Upper lobe of right lung (tissue), 1 donor: ENCODE measurements at regions not wholly inside any gene's neighbourhood (a gene's known extent, or its start where the extent isn't known, plus 50 kb on each side); places are given as distances from the start of the nearest gene placed in this dataset.

Source experiments
- ATAC-seq: fragments of 200-7000 bp; cut with Tn5 transposase; one replicate; pipeline ENCODE4 v1.9.1; 2020; ENCODE audit warnings: mild to moderate bottlenecking, moderate library complexity
- DNase-seq: peaks from one replicate; pipeline ENCODE4 v3.0.0-alpha.2; 2020
- H3K27ac ChIP-seq: fragments of 200-600 bp; one replicate; pipeline ENCODE4 v1.8.0; 2022
- H3K27me3 ChIP-seq: fragments of 200-600 bp; one replicate; pipeline ENCODE4 v1.8.0; 2022; ENCODE audit warnings: mild to moderate bottlenecking
- H3K36me3 ChIP-seq: fragments of 200-600 bp; one replicate; pipeline ENCODE4 v1.8.0; 2022
- H3K4me1 ChIP-seq: fragments of 200-600 bp; one replicate; pipeline ENCODE4 v1.8.0; 2022
- H3K4me3 ChIP-seq: fragments of 200-600 bp; one replicate; pipeline ENCODE4 v1.8.0; 2022; ENCODE audit warnings: mild to moderate bottlenecking
- H3K9me3 ChIP-seq: fragments of 200-600 bp; one replicate; pipeline ENCODE4 v1.8.0; 2022
- CTCF ChIP-seq: fragments of 200-600 bp; IDR thresholded peaks from one replicate; pipeline ENCODE4 v1.8.0; 2022; ENCODE audit warnings: antibody characterized with exemption
- intact Hi-C: fragments of 100-400 bp; cut with DNase I; formaldehyde crosslinking; loops from one replicate; pipeline ENCODE4 v1.11.0; 2022
- donor health status: DM: no; HTN: yes; CAD: no; lungs with severe emphysema.

- ATAC-seq = no peak
- TF ChIP-seq CTCF = no peak
- intact Hi-C loops = no loop called here
Measured at GRCh38 chr5:163360656-163361055, 76.7 kb upstream of the CCNG1 start.

GRCh38 chr5:163361450-163361849, 75.9 kb upstream of the CCNG1 start:
- H3K4me1 ChIP-seq = no peaks in the 10 kb centered on the region
- H3K27ac ChIP-seq = no peak overlapping the region
- TF ChIP-seq CTCF = no peak
- no peak for ATAC-seq
- H3K27me3 ChIP-seq = no peaks in the 10 kb centered on the region
- DNase-seq = no peak
- no peak overlapping the region for H3K4me3 ChIP-seq
- no peaks in the 10 kb centered on the region for H3K9me3 ChIP-seq
- intact Hi-C loops = no loop called here
- H3K36me3 ChIP-seq = no peaks in the 10 kb centered on the region

More at GRCh38 chr5:163360656-163361055, 76.7 kb upstream of the CCNG1 start:
- no peak overlapping the region for H3K4me3 ChIP-seq
- H3K36me3 ChIP-seq = no peaks in the 10 kb centered on the region
- no peaks in the 10 kb centered on the region for H3K27me3 ChIP-seq
- H3K27ac ChIP-seq = no peak overlapping the region
- no peaks in the 10 kb centered on the region for H3K4me1 ChIP-seq
- no peaks in the 10 kb centered on the region for H3K9me3 ChIP-seq
- no peak for DNase-seq

GRCh38 chr5:163362840-163363371, 74.5 kb upstream of the CCNG1 start:
- intact Hi-C loops = no loop called here
- Histone ChIP-seq H3K27me3 (no peaks in the 10 kb centered on the region), H3K27ac (no peak overlapping the region), H3K9me3 (no peaks in the 10 kb centered on the region), H3K4me1 (no peaks in the 10 kb centered on the region), H3K4me3 (no peak overlapping the region), H3K36me3 (no peaks in the 10 kb centered on the region)
- DNase-seq = no peak
- no peak for TF ChIP-seq CTCF
- no peak for ATAC-seq

GRCh38 chr5:163363389-163363788, 74.0 kb upstream of the CCNG1 start:
- H3K4me1 ChIP-seq = no peaks in the 10 kb centered on the region
- H3K9me3 ChIP-seq = no peaks in the 10 kb centered on the region
- ATAC-seq (no peak), DNase-seq (no peak)
- H3K27me3 ChIP-seq = no peaks in the 10 kb centered on the region
- no peak overlapping the region for H3K27ac ChIP-seq
- H3K4me3 ChIP-seq = no peak overlapping the region
- no peak for TF ChIP-seq CTCF
- H3K36me3 ChIP-seq = no peaks in the 10 kb centered on the region
- intact Hi-C loops = no loop called here

- ATAC-seq (no peak), DNase-seq (no peak)
- no peak overlapping the region for H3K4me3 ChIP-seq
- no peak for TF ChIP-seq CTCF
- H3K27me3 ChIP-seq = no peaks in the 10 kb centered on the region
- no peak overlapping the region for H3K27ac ChIP-seq
- H3K36me3 ChIP-seq = no peaks in the 10 kb centered on the region
- intact Hi-C loops = no loop called here
- H3K9me3 ChIP-seq = no peaks in the 10 kb centered on the region
- no peaks in the 10 kb centered on the region for H3K4me1 ChIP-seq
Measured at GRCh38 chr5:163366757-163367156, 70.6 kb upstream of the CCNG1 start.

- no peak for TF ChIP-seq CTCF
- no peak for ATAC-seq
- Histone ChIP-seq H3K4me3 (no peak overlapping the region), H3K4me1 (no peaks in the 10 kb centered on the region), H3K9me3 (no peaks in the 10 kb centered on the region), H3K27ac (no peak overlapping the region), H3K36me3 (no peaks in the 10 kb centered on the region), H3K27me3 (no peaks in the 10 kb centered on the region)
- DNase-seq = no peak
- intact Hi-C loops = no loop called here
Measured at GRCh38 chr5:163369776-163370385, 67.5 kb upstream of the CCNG1 start.
